Large intestine (tissue), 3 donors: ENCODE measurements at regions not wholly inside any gene's neighbourhood (a gene's known extent, or its start where the extent isn't known, plus 50 kb on each side); places are given as distances from the start of the nearest gene placed in this dataset.
"Not testable (repeated sequence)": the region's sequence is repeated elsewhere in the genome, so short reads cannot be mapped to it uniquely, and the experiment has no call there.

Experiments used
- DNase-seq, 2 donors: peaks; one replicate each; pipeline versions ENCODE4 v3.0.0 to v3.0.0-alpha.2; 2013
- H3K27ac ChIP-seq: one replicate; pipeline ENCODE4 v1.5.1; 2013; ENCODE audit warnings: low read length
- H3K27me3 ChIP-seq: 2 replicates; pipeline ENCODE4 v1.6.1; 2013; ENCODE audit warnings: low read length; ENCODE audit not compliant: control insufficient read depth, insufficient read depth
- H3K36me3 ChIP-seq: 2 replicates; pipeline ENCODE4 v1.6.1; 2013; ENCODE audit warnings: low read length; ENCODE audit not compliant: control insufficient read depth, insufficient read depth
- H3K4me1 ChIP-seq: one replicate; pipeline ENCODE4 v1.6.1; 2013; ENCODE audit warnings: low read length; ENCODE audit not compliant: control insufficient read depth, insufficient read depth
- H3K4me3 ChIP-seq: one replicate; pipeline ENCODE4 v1.5.1; 2013; ENCODE audit warnings: low read length
- H3K9me3 ChIP-seq: one replicate; pipeline ENCODE4 v1.6.1; 2013; ENCODE audit warnings: mild to moderate bottlenecking, low read depth, low read length, moderate library complexity; ENCODE audit not compliant: control insufficient read depth
- WGBS: methylation state at CpG from one replicate; pipeline ENCODE4 v1.1.5; 2013; ENCODE audit warnings: low lambda C conversion rate; ENCODE audit not compliant: insufficient coverage; 5-methylcytosine and 5-hydroxymethylcytosine counted together

DNA sequence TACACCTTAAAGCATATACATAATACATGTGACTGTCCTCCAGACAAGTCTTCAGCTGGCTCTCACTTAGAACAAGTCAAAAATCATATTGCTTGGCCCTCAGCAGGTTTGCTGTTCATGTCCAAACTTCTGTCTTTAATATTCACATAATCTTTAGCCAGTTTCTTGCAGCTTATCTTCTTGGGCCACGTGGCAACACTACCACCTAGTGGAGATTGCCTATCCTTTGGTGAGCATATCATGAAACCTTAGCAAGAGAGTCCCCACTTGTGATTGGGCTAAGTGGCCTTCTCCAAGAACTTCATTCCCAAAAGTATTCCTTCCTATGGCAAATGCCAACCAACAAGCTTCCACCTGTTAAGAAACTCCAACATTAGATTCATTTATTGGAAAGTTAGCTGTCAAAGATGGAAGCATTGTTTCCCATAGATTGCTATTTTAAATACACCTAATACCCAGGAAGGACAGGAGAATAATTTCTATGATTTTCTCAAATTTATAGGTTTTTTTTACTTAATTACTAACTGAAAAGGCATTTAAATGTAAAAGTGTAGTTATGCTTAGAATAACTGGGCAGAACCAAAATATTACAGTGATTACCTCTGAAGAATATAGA, 231.9 kb upstream of the INTU start:
- H3K4me3 ChIP-seq, result no peak overlapping the region
- DNase-seq, result peak; percentile 24 to 29

DNA sequence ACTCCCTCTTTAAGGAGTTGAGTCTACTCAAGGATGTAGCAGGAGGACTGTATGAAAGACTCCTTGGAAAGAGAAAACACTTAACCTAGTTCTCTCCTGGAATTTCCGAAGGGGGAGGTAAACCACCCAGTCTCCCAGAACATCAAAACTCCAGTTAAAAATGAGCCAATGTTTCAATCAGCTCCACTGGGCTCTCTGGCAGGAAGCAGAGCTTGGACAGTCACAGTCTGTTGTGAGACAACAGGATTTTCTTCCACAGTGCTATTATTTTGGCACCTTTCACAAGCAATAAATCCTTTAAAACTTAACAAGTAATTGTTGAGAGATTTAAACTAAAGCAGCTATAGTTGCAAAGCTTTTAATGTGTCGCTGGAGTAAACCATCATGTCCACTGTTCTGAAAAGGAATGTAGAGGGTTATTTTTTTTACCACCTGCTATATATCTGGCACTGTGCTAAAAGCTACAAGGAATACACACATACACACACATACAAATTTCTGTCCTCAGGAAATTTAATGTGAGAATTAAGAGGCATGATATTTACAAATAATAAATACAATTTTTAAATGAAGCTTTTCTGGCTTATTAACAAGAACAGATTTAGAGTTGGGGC, 229.2 kb upstream of the INTU start:
- peak in 1 of 2 donors; percentile 17 for DNase-seq

More for the DNA sequence above, 231.9 kb upstream of the INTU start:
- Histone ChIP-seq H3K9me3 (no peaks in the 10 kb centered on the region), H3K27ac (no peak overlapping the region), H3K36me3 (no peaks in the 10 kb centered on the region), H3K27me3 (no peaks in the 10 kb centered on the region), H3K4me1 (no peaks in the 10 kb centered on the region)
- WGBS, result no CpG with 5 or more reads among the region's 1 CpG

DNA sequence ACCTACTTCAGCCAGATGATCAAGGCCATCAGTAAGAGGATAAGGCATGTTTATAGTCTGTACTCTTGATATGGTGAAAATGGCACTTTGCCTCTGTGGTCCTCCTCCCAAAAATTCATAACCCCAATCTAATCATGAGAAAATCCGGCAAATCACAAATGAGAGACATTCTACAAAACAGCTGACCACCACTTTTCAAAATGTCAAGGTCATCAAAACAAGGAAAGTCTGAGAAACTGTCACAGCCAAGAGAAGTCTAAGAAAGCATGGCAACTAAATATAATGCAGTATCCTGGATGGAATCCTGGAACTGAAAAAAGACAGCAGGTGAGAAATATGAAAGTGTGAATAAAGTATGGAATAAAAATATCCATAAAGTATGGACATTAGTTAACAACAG, 226.6 kb upstream of the INTU start:
- Histone ChIP-seq H3K36me3 (no peaks in the 10 kb centered on the region), H3K27me3 (no peaks in the 10 kb centered on the region), H3K4me1 (no peaks in the 10 kb centered on the region), H3K9me3 (no peaks in the 10 kb centered on the region), H3K27ac (no peak overlapping the region), H3K4me3 (no peak overlapping the region)
- WGBS, result no CpG with 5 or more reads among the region's 1 CpG
- no peak for DNase-seq

More for the DNA sequence above, 229.2 kb upstream of the INTU start:
- no peaks in the 10 kb centered on the region for H3K36me3 ChIP-seq
- H3K9me3 ChIP-seq, result no peaks in the 10 kb centered on the region
- no peaks in the 10 kb centered on the region for H3K4me1 ChIP-seq
- no peak overlapping the region for H3K4me3 ChIP-seq
- H3K27me3 ChIP-seq, result no peaks in the 10 kb centered on the region
- WGBS, result 67% methylated on average over 1 of the region's 2 CpGs
- no peak overlapping the region for H3K27ac ChIP-seq

DNA sequence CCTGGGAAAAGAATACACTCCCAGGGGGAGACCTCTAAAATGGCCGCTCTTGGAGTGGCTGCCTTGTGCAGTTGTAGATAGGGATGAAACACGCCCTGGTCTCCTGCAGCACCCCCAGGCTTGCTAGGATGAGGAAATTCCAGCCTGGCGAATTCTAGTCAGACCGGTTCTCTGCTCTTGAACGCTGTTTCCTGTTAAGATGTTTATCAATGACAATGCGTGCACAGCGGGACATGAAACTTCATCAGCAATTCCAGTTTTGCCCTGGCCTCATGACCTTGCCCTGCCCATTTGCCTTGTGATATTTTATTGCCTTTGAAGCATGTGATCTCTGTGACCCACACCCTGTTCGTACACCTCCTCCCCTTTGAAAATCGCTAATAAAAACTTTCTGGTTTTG, 225.2 kb upstream of the INTU start:
- not testable (repeated sequence) for DNase-seq, H3K9me3 ChIP-seq, H3K27ac ChIP-seq, H3K4me3 ChIP-seq, H3K36me3 ChIP-seq, H3K4me1 ChIP-seq, H3K27me3 ChIP-seq
- no CpG with 5 or more reads among the region's 9 CpGs for WGBS

DNA sequence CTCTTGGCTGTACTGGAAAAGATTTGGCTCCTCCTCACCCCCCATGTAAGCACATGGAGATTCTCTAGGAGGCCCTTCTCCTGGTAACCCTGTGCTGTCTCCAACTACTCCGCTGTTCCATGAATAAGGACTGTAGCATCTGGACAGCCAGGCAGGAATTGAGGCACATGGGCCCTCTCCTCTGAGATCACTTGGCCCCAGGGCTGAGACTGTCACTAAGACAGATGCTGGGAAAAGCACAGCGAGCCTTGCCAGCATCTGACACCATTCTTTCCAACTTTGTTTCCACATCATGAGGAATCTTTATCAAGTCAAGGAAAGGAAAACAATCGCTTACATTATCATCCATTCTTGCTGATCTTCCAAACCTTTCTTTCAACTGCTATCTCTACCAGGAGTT, 222.6 kb upstream of the INTU start:
- H3K9me3 ChIP-seq, result no peaks in the 10 kb centered on the region
- DNase-seq, result no peak
- H3K27ac ChIP-seq, result no peak overlapping the region
- no CpG with 5 or more reads among the region's 3 CpGs for WGBS
- H3K4me1 ChIP-seq, result no peaks in the 10 kb centered on the region
- H3K4me3 ChIP-seq, result no peak overlapping the region
- H3K36me3 ChIP-seq, result no peaks in the 10 kb centered on the region
- H3K27me3 ChIP-seq, result no peaks in the 10 kb centered on the region

DNA sequence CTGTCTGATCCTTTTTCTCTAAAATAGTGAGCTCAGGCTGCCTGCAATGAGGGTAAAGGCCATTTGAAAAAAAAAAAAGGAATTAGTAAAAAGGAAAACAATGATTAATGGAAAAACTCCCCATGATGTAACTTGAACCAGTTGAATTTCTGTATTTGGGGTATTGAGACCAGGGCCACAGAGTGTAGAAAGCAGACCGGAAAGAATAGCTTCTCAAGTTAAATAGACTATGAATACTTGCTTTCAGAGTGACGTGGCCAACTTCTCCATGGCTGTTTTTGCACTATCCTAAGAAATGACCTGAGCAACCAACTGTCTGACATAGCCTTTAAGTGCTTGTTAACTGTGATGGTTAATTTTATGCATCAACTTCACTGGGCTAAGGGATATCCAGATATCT, 222.1 kb upstream of the INTU start:
- Histone ChIP-seq H3K27me3 (no peaks in the 10 kb centered on the region), H3K4me1 (no peaks in the 10 kb centered on the region), H3K4me3 (no peak overlapping the region), H3K27ac (no peak overlapping the region), H3K9me3 (no peaks in the 10 kb centered on the region), H3K36me3 (no peaks in the 10 kb centered on the region)
- WGBS, result no CpG with 5 or more reads among the region's 2 CpGs
- DNase-seq, result no peak

DNA sequence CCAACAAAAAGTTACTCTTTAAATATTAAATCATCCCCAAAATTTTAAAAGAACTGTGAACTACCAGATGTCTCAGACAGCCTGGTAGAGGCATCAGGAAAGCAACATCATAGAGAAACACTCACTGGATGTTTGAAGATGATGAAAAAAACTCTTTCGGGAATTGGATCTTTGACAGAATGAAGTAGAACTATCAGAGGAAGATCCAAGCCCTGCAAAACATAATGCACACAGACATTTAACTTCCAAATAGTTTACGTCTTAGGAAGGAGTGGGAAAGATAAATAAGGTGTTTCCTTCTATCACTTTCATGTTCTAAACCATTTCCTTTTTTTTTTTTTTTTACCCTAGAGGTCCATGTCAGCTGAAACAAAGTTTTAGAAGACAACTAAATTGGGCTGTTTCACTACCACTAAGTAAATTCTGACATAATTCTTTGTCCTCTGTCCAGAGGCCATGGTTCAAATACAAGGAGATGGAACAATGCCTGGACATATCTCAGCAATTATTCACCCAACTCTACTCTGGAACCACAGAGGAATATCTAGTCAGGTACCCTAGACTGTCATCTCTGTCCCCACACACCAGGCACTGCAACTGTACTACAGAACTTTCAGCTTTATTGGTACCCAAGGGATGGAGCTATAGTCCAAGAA, 217.7 kb upstream of the INTU start:
- WGBS, result 86% methylated on average over 1 of the region's 2 CpGs
- Histone ChIP-seq H3K27me3 (no peaks in the 10 kb centered on the region), H3K4me3 (no peak overlapping the region), H3K4me1 (no peaks in the 10 kb centered on the region), H3K27ac (no peak overlapping the region), H3K9me3 (no peaks in the 10 kb centered on the region), H3K36me3 (no peaks in the 10 kb centered on the region)
- DNase-seq, result no peak

DNA sequence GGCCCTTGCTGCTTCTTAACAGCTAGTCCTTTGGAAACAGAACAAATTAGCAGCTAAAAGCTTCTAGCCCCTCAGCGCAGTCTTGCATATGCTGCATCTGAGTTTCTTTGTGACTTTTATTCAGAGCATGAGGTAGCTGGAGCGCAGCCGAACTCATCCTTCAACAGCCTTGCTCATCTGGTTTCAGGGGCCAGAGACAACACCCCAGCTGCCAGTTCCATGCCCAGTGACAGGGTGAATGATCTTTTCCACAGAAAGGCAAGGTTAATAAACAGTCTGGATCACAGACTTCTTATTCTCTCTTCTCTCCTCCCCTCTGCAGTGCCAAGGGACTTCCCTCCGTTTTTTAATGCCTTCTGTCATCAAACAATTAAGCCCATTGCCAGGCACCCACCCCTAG, 216.6 kb upstream of the INTU start:
- H3K27me3 ChIP-seq, result no peaks in the 10 kb centered on the region
- H3K9me3 ChIP-seq, result no peaks in the 10 kb centered on the region
- H3K4me1 ChIP-seq, result no peaks in the 10 kb centered on the region
- H3K27ac ChIP-seq, result no peak overlapping the region
- no peak overlapping the region for H3K4me3 ChIP-seq
- H3K36me3 ChIP-seq, result no peaks in the 10 kb centered on the region
- no peak for DNase-seq
- 70% methylated on average over 2 of the region's 4 CpGs for WGBS

DNA sequence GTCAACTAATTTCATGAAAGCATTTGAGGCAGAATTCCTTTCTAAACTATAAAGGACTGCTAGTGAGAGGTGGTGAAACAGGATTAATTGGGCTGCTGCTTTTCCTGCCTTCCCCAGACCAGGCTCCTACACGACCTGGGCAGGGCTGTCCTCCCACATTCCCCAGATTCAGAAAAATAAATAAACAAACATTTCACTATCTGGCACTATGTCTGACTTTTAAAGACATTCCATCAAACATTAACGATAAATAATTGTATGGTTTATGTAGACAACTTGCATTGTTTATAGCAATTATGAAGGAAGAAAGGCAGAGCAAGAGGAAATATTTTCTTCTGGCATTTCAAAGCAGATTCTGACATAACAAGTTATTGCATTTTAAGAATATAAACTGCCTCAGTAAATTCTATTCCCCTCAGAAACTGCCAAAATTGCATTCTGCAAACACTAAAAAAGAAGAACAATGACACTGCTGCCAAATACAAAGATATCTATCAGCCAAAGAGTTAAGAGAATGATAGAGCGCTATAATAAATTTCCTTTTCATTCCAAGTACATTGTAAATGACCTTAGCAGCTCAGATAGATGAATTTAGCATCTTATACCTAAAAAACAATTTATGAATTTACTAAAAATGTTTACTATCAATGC, 214.7 kb upstream of the INTU start:
- DNase-seq, result no peak
- no peaks in the 10 kb centered on the region for H3K4me1 ChIP-seq
- no peaks in the 10 kb centered on the region for H3K9me3 ChIP-seq
- no peaks in the 10 kb centered on the region for H3K27me3 ChIP-seq
- 57% methylated on average over 1 of the region's 3 CpGs for WGBS
- no peaks in the 10 kb centered on the region for H3K36me3 ChIP-seq
- no peak overlapping the region for H3K4me3 ChIP-seq
- no peak overlapping the region for H3K27ac ChIP-seq

DNA sequence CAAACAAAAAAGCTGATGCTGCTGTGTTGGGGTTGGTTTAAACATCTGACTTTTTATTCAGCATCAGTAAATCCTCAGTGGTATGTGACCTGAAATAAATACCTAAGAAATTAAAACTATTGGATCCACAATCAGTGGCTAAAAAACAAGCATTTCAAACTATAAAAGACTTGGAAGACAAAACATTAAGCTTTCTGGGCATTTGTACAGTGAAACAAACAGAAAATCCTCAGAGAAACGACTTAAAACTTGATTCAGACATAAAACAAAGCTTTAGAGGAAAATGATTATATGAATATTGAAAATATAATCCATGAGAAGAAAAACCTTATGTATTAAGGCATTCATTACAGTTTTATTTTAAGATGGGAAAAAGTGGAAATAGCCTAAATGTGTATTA, 213.3 kb upstream of the INTU start:
- no peak for DNase-seq
- H3K4me1 ChIP-seq, result no peaks in the 10 kb centered on the region
- no peak overlapping the region for H3K27ac ChIP-seq
- no peaks in the 10 kb centered on the region for H3K9me3 ChIP-seq
- no peak overlapping the region for H3K4me3 ChIP-seq
- H3K27me3 ChIP-seq, result no peaks in the 10 kb centered on the region
- 64% methylated on average over 1 of the region's 1 CpG for WGBS
- no peaks in the 10 kb centered on the region for H3K36me3 ChIP-seq
